ENCODE measurements at regions not wholly inside any gene's neighbourhood (a gene's known extent, or its start where the extent isn't known, plus 50 kb on each side); places are given as distances from the start of the nearest gene placed in this dataset.

- TF ChIP-seq EZH2 (IDR thresholded peaks at IDR 0.05; ENCODE audit: low read length) (no peak), CTCF (optimal IDR thresholded peaks at IDR 0.05 in 1 of 3, IDR thresholded peaks at IDR 0.05 in 1 of 3, conservative IDR thresholded peaks at IDR 0.05 in 1 of 3; ENCODE audit: extremely low read depth in 1 of 3, insufficient read depth in 2 of 3, low read length in 3 of 3) (no peak)
Measured at GRCh38 chr4:67160394-67160793, 384.9 kb downstream of the CENPC start.

Measured in keratinocyte (primary cell).